ENCODE measurements at regions not wholly inside any gene's neighbourhood (a gene's known extent, or its start where the extent isn't known, plus 50 kb on each side); places are given as distances from the start of the nearest gene placed in this dataset.

GRCh38 chr14:55805250-55805649 lies 225.2 kb downstream of the KTN1 start:
- Histone ChIP-seq H3K9me3 (ENCODE audit: control extremely low read depth in 1 of 5, control insufficient read depth in 4 of 5, insufficient read depth in 2 of 5, low read depth in 1 of 5, low read length in 4 of 5) (no peaks in the 10 kb centered on the region), H3K27ac (ENCODE audit: insufficient read depth in 1 of 2, low read depth in 1 of 2, low read length in 2 of 2, poor library complexity in 1 of 2, severe bottlenecking in 2 of 2) (no peak overlapping the region), H3K36me3 (ENCODE audit: control insufficient read depth in 4 of 4, insufficient read depth in 4 of 4, low read length in 3 of 4) (no peaks in the 10 kb centered on the region), H3K4me3 (ENCODE audit: control insufficient read depth in 1 of 7, extremely low read depth in 1 of 7, insufficient read depth in 4 of 7, low read depth in 2 of 7, low read length in 6 of 7) (no peak overlapping the region), H3K4me1 (ENCODE audit: control extremely low read depth in 1 of 4, control insufficient read depth in 4 of 4, insufficient read depth in 4 of 4, low read length in 3 of 4) (peaks cover 0 to 11% (median 5%) of the 10 kb centered on the region in 4 experiments), H3K27me3 (replicated peaks in 2 of 5; ENCODE audit: control insufficient read depth in 4 of 5, insufficient read depth in 5 of 5, low read length in 4 of 5) (no peaks in the 10 kb centered on the region)
- CTCF ChIA-PET: no interaction called here
- DNase-seq: no peak
- WGBS (ENCODE audit: insufficient coverage): 100% methylated on average over 3 of the region's 3 CpGs
- POLR2A ChIA-PET: no interaction called here

GRCh38 chr14:55807053-55807880 lies 227.3 kb downstream of the KTN1 start:
- H3K27me3 ChIP-seq (replicated peaks in 2 of 5; ENCODE audit: control insufficient read depth in 4 of 5, insufficient read depth in 5 of 5, low read length in 4 of 5): no peaks in the 10 kb centered on the region

DNA sequence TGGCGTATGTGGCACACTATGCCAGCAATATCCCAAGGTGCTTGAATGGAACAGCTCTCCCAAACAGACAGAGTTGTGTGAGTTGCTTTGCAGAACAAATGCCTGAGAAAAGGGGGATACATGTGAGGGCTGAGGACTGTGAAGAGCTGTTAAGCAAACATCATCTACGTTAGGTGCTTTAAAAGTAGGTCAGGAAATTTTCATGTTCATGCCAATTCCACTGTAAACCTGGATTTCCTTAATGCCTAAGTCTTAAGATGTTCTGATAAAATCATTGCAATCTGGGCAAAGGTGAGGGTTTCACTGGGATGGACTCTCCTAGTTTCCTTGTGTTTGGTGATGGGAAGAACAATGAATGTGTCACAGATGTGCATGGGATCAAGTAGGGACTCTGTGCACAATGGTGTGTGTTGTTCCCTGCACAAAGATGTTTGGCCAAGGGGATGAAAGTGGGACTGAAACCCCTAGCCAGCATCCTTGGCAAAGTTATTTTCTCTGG lies 227.9 kb downstream of the KTN1 start:
- Histone ChIP-seq H3K27me3 (replicated peaks in 2 of 5; ENCODE audit: control insufficient read depth in 4 of 5, insufficient read depth in 5 of 5, low read length in 4 of 5) (no peaks in the 10 kb centered on the region), H3K4me3 (ENCODE audit: control insufficient read depth in 1 of 7, extremely low read depth in 1 of 7, insufficient read depth in 4 of 7, low read depth in 2 of 7, low read length in 6 of 7) (no peak overlapping the region), H3K4me1 (ENCODE audit: control extremely low read depth in 1 of 4, control insufficient read depth in 4 of 4, insufficient read depth in 4 of 4, low read length in 3 of 4) (peaks cover 0 to 11% (median 5%) of the 10 kb centered on the region in 4 experiments), H3K36me3 (ENCODE audit: control insufficient read depth in 4 of 4, insufficient read depth in 4 of 4, low read length in 3 of 4) (no peaks in the 10 kb centered on the region), H3K27ac (ENCODE audit: insufficient read depth in 1 of 2, low read depth in 1 of 2, low read length in 2 of 2, poor library complexity in 1 of 2, severe bottlenecking in 2 of 2) (no peak overlapping the region), H3K9me3 (ENCODE audit: control extremely low read depth in 1 of 5, control insufficient read depth in 4 of 5, insufficient read depth in 2 of 5, low read depth in 1 of 5, low read length in 4 of 5) (no peaks in the 10 kb centered on the region)
- ChIA-PET CTCF (interaction anchor here (1.0 kb wide), 1 partner anchor 532 kb away, joined by 4 read pairs; no protein-coding TSS in a partner anchor), POLR2A (no interaction called here)
- WGBS (ENCODE audit: insufficient coverage): 100% methylated on average over 2 of the region's 2 CpGs
- no peak for DNase-seq

More at GRCh38 chr14:55807053-55807880, 227.3 kb downstream of the KTN1 start:
- peak; percentile 72 to 87 (median 83) for DNase-seq
- CTCF ChIA-PET: interaction anchor here (1.0 to 1.1 kb wide), 2 partner anchors 15 to 533 kb away, joined by 3 to 4 read pairs; no protein-coding TSS in a partner anchor
- Histone ChIP-seq H3K4me1 (ENCODE audit: control extremely low read depth in 1 of 4, control insufficient read depth in 4 of 4, insufficient read depth in 4 of 4, low read length in 3 of 4) (peaks cover 0 to 11% (median 5%) of the 10 kb centered on the region in 4 experiments), H3K27ac (ENCODE audit: insufficient read depth in 1 of 2, low read depth in 1 of 2, low read length in 2 of 2, poor library complexity in 1 of 2, severe bottlenecking in 2 of 2) (no peak overlapping the region), H3K9me3 (ENCODE audit: control extremely low read depth in 1 of 5, control insufficient read depth in 4 of 5, insufficient read depth in 2 of 5, low read depth in 1 of 5, low read length in 4 of 5) (no peaks in the 10 kb centered on the region), H3K36me3 (ENCODE audit: control insufficient read depth in 4 of 4, insufficient read depth in 4 of 4, low read length in 3 of 4) (no peaks in the 10 kb centered on the region), H3K4me3 (ENCODE audit: control insufficient read depth in 1 of 7, extremely low read depth in 1 of 7, insufficient read depth in 4 of 7, low read depth in 2 of 7, low read length in 6 of 7) (peak overlapping the region in 1 of 7 experiments; percentile 2)
- POLR2A ChIA-PET: no interaction called here
- 23% methylated on average over 12 of the region's 17 CpGs for WGBS (ENCODE audit: insufficient coverage)

DNA sequence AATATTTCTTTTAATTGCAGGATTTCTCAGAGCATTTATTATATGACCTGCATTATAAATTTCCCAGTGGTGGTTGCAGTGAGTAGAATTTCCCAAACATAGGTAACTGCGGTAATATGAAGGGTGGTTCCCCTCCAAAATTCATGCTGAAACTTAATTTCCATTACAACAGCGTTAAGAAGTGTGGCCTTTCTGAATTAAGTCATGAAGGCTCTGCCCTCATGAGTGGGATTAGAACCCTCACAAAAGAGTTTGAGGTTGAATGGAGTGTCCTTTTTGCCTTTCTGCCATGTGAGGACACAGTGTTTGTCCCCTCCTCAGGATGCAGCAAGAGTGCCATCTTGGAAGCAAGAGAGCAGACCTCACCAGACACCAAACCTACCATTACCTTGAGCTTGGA lies 233.6 kb downstream of the KTN1 start:
- no peak overlapping the region for H3K4me3 ChIP-seq (ENCODE audit: control insufficient read depth in 1 of 7, extremely low read depth in 1 of 7, insufficient read depth in 4 of 7, low read depth in 2 of 7, low read length in 6 of 7)
- WGBS (ENCODE audit: insufficient coverage): 100% methylated on average over 2 of the region's 2 CpGs
- no peaks in the 10 kb centered on the region for H3K27me3 ChIP-seq (replicated peaks in 2 of 5; ENCODE audit: control insufficient read depth in 4 of 5, insufficient read depth in 5 of 5, low read length in 4 of 5)
- H3K4me1 ChIP-seq (ENCODE audit: control extremely low read depth in 1 of 4, control insufficient read depth in 4 of 4, insufficient read depth in 4 of 4, low read length in 3 of 4): peaks cover 2 to 23% (median 14%) of the 10 kb centered on the region in 4 experiments
- ChIA-PET CTCF (no interaction called here), POLR2A (no interaction called here)
- H3K9me3 ChIP-seq (ENCODE audit: control extremely low read depth in 1 of 5, control insufficient read depth in 4 of 5, insufficient read depth in 2 of 5, low read depth in 1 of 5, low read length in 4 of 5): no peaks in the 10 kb centered on the region
- DNase-seq: no peak
- no peak overlapping the region for H3K27ac ChIP-seq (ENCODE audit: insufficient read depth in 1 of 2, low read depth in 1 of 2, low read length in 2 of 2, poor library complexity in 1 of 2, severe bottlenecking in 2 of 2)
- H3K36me3 ChIP-seq (ENCODE audit: control insufficient read depth in 4 of 4, insufficient read depth in 4 of 4, low read length in 3 of 4): no peaks in the 10 kb centered on the region

DNA sequence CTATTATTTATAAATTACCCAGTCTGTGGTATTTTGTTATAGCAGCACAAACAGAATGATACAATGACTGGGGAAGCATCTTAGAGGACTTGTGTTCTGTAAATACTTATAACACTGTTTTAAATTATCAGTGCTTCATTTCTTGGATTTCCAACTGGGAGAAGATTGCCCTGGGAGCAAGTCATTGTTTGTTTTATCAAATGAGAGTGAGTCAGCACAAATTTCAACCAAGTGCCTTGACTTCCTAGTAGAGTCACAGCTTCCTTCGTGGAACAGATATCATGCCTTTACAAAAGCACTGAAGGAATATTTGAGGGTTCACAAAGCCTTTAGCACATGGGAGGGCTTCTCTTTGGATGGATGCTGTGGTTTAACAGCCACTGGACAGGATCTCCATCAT lies 234.1 kb downstream of the KTN1 start:
- DNase-seq: peak in 1 of 3 donors; percentile 8
- ChIA-PET CTCF (no interaction called here), POLR2A (no interaction called here)
- no peaks in the 10 kb centered on the region for H3K9me3 ChIP-seq (ENCODE audit: control extremely low read depth in 1 of 5, control insufficient read depth in 4 of 5, insufficient read depth in 2 of 5, low read depth in 1 of 5, low read length in 4 of 5)
- H3K4me3 ChIP-seq (ENCODE audit: control insufficient read depth in 1 of 7, extremely low read depth in 1 of 7, insufficient read depth in 4 of 7, low read depth in 2 of 7, low read length in 6 of 7): no peak overlapping the region
- WGBS (ENCODE audit: insufficient coverage): 43% methylated on average over 1 of the region's 1 CpG
- peaks cover 2 to 23% (median 14%) of the 10 kb centered on the region in 4 experiments for H3K4me1 ChIP-seq (ENCODE audit: control extremely low read depth in 1 of 4, control insufficient read depth in 4 of 4, insufficient read depth in 4 of 4, low read length in 3 of 4)
- H3K36me3 ChIP-seq (ENCODE audit: control insufficient read depth in 4 of 4, insufficient read depth in 4 of 4, low read length in 3 of 4): no peaks in the 10 kb centered on the region
- H3K27ac ChIP-seq (ENCODE audit: insufficient read depth in 1 of 2, low read depth in 1 of 2, low read length in 2 of 2, poor library complexity in 1 of 2, severe bottlenecking in 2 of 2): no peak overlapping the region
- no peaks in the 10 kb centered on the region for H3K27me3 ChIP-seq (replicated peaks in 2 of 5; ENCODE audit: control insufficient read depth in 4 of 5, insufficient read depth in 5 of 5, low read length in 4 of 5)

- POLR2A ChIA-PET: no interaction called here
- DNase-seq: peak; percentile 50 to 90 (median 88)
- no peak overlapping the region for H3K4me3 ChIP-seq (ENCODE audit: control insufficient read depth in 1 of 7, extremely low read depth in 1 of 7, insufficient read depth in 4 of 7, low read depth in 2 of 7, low read length in 6 of 7)
- CTCF ChIA-PET: interaction anchor here (0.8 to 1.1 kb wide), 2 partner anchors 36 to 83 kb away, joined by 4 to 5 read pairs; no protein-coding TSS in a partner anchor
- H3K27ac ChIP-seq (ENCODE audit: insufficient read depth in 1 of 2, low read depth in 1 of 2, low read length in 2 of 2, poor library complexity in 1 of 2, severe bottlenecking in 2 of 2): peak overlapping the region in 1 of 2 experiments; percentile 66
- H3K27me3 ChIP-seq (replicated peaks in 2 of 5; ENCODE audit: control insufficient read depth in 4 of 5, insufficient read depth in 5 of 5, low read length in 4 of 5): no peaks in the 10 kb centered on the region
- no peaks in the 10 kb centered on the region for H3K36me3 ChIP-seq (ENCODE audit: control insufficient read depth in 4 of 4, insufficient read depth in 4 of 4, low read length in 3 of 4)
- WGBS (ENCODE audit: insufficient coverage): no CpG with 5 or more reads among the region's 1 CpG
- no peaks in the 10 kb centered on the region for H3K9me3 ChIP-seq (ENCODE audit: control extremely low read depth in 1 of 5, control insufficient read depth in 4 of 5, insufficient read depth in 2 of 5, low read depth in 1 of 5, low read length in 4 of 5)
- peaks cover 2 to 23% (median 15%) of the 10 kb centered on the region in 4 experiments for H3K4me1 ChIP-seq (ENCODE audit: control extremely low read depth in 1 of 4, control insufficient read depth in 4 of 4, insufficient read depth in 4 of 4, low read length in 3 of 4)
Observed at GRCh38 chr14:55814873-55815272, 234.9 kb downstream of the KTN1 start.

DNA sequence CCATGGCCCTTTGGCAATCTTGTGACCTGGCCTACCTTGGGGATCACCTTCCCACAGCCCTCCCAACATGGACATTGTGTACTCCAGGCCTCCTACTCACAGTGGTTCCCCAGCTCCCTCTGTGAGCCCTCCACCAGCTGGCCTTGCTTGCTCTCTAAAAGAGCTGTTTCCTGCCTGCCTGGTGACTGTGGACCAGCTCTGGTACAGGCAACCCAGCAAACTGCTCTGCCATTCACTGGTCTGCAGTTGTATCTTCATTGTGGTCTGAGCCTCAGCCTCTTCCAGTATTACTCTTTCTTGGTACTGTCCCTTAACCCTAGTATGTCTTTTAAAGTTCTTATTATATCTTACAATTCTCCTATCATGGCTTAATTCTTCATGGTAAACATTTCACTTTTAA lies 236.2 kb downstream of the KTN1 start:
- CTCF ChIA-PET: no interaction called here

More for the DNA sequence above, 236.2 kb downstream of the KTN1 start:
- H3K4me3 ChIP-seq (ENCODE audit: control insufficient read depth in 1 of 7, extremely low read depth in 1 of 7, insufficient read depth in 4 of 7, low read depth in 2 of 7, low read length in 6 of 7): no peak overlapping the region
- no peaks in the 10 kb centered on the region for H3K36me3 ChIP-seq (ENCODE audit: control insufficient read depth in 4 of 4, insufficient read depth in 4 of 4, low read length in 3 of 4)
- no peak for DNase-seq
- H3K27me3 ChIP-seq (replicated peaks in 2 of 5; ENCODE audit: control insufficient read depth in 4 of 5, insufficient read depth in 5 of 5, low read length in 4 of 5): no peaks in the 10 kb centered on the region
- H3K27ac ChIP-seq (ENCODE audit: insufficient read depth in 1 of 2, low read depth in 1 of 2, low read length in 2 of 2, poor library complexity in 1 of 2, severe bottlenecking in 2 of 2): no peak overlapping the region
- POLR2A ChIA-PET: no interaction called here
- peaks cover 2 to 23% (median 15%) of the 10 kb centered on the region in 4 experiments for H3K4me1 ChIP-seq (ENCODE audit: control extremely low read depth in 1 of 4, control insufficient read depth in 4 of 4, insufficient read depth in 4 of 4, low read length in 3 of 4)
- peaks cover 0 to 1% (median 0%) of the 10 kb centered on the region in 5 experiments for H3K9me3 ChIP-seq (ENCODE audit: control extremely low read depth in 1 of 5, control insufficient read depth in 4 of 5, insufficient read depth in 2 of 5, low read depth in 1 of 5, low read length in 4 of 5)

All from common myeloid progenitor, CD34-positive (primary cell).